ENCODE measurements at regions not wholly inside any gene's neighbourhood (a gene's known extent, or its start where the extent isn't known, plus 50 kb on each side); places are given as distances from the start of the nearest gene placed in this dataset.

GRCh38 chr2:12288048-12288447 lies 428.7 kb upstream of the TRIB2 start:
- no peak for TF ChIP-seq POLR2AphosphoS5 (IDR thresholded peaks at IDR 0.05)
- TF ChIP-seq, protein P1, sequence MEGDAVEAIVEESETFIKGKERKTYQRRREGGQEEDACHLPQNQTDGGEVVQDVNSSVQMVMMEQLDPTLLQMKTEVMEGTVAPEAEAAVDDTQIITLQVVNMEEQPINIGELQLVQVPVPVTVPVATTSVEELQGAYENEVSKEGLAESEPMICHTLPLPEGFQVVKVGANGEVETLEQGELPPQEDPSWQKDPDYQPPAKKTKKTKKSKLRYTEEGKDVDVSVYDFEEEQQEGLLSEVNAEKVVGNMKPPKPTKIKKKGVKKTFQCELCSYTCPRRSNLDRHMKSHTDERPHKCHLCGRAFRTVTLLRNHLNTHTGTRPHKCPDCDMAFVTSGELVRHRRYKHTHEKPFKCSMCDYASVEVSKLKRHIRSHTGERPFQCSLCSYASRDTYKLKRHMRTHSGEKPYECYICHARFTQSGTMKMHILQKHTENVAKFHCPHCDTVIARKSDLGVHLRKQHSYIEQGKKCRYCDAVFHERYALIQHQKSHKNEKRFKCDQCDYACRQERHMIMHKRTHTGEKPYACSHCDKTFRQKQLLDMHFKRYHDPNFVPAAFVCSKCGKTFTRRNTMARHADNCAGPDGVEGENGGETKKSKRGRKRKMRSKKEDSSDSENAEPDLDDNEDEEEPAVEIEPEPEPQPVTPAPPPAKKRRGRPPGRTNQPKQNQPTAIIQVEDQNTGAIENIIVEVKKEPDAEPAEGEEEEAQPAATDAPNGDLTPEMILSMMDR (IDR thresholded peaks at IDR 0.05), result no peak
- TF ChIP-seq POLR2A (IDR thresholded peaks at IDR 0.05), result no peak

All from suprapubic skin (tissue), 4 donors.